Medulla oblongata (tissue), 1 donor: ENCODE measurements at regions not wholly inside any gene's neighbourhood (a gene's known extent, or its start where the extent isn't known, plus 50 kb on each side); places are given as distances from the start of the nearest gene placed in this dataset.

ENCODE experiments used
- DNase-seq: peaks from one replicate; pipeline ENCODE4 v3.0.0-alpha.2; 2015; ENCODE audit errors: extremely low spot score

DNA sequence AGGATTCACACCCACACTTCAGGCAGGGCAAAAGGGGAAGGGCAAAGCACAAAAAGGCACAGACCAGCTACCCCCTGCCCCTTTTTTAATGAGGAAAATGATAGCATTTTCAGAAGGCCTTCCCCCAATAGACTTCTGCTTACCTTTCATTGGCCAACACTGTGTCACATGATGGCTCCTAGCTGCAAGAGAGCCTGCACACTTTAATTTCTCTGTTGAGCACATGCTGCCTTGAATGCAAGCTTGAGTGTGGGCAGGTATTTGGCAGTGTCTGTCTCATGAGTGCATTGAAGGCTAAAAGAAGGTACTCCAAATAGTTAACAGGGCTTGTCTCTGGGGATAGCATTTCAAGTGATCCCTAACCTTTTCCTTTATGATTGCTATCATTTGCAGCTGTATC, 175.4 kb upstream of the NFE2L3 start:
- no peak for DNase-seq

DNA sequence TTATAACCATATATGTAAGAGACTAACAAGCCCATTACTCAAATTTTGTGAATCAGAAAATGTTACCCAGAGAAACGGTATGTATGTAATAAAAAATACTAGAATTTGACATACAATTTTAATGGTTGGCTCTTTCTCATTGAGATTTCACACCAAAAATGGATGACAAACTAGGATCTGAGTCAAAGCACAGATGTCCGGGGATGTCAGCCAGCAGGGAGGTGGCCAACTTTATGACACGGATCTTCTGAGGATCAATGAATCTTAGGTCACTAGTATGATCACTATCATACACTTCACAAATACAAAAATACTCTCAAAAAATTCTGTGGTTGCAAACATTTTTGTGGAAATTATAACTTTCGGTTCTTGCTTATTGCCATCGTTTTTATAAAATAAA, 173.5 kb upstream of the NFE2L3 start:
- DNase-seq: no peak

DNA sequence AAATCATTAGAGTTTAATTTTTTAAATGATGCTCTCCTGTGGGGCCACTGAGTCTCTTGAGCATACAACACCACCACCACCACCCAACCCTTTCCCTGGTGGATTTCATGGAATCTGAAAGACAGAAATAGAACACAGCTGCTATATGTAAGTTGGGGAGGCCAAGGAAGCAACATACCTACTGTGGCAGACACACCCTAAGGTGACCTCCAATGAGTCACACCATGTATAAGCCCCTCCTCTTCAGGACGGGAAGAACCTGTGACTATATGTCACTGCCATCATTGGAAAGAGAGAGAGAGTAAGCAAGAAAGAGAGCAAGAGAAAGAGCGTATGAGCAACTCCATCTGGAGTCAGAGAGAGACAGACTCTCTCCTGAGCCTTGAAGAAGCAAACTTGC, 172.4 kb upstream of the NFE2L3 start:
- DNase-seq: no peak

DNA sequence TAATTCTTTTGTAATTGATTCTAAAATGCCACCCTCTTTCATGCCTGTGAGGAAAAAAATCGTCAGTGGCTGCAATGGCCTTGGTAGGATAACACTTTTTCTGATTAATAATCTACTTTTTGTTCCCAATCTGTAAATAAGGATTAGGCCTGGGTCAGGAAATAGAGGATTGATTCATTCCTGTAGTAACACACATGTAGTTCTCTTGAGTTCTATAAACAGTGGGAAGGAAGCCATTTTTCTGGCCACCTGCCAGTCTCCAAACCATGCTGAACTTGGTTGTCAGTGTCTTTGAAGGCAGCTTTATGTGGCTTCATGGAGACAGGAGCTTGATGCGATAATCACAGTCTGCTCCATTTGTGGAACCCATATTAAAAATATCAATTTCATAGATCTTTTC, 169.3 kb upstream of the NFE2L3 start:
- DNase-seq: no peak

DNA sequence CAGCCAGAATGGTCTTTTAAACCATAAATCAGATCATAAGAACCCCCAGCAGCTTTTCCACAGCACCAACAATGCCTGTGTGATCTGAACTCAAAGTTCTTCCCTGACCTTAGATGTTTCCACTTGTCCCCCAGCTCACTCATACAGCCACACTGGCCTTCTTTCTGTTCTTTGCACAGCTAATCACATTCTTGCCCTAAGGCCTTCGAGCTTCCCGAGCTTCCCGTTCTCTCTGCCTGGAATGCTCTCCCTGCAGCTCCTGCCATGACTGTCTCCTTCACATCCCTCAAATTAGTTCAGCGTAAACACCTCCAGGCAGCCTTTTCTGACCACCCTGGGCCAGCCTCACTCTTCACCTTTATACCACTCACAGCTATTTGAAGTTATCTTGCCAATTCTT, 166.8 kb upstream of the NFE2L3 start:
- DNase-seq: no peak

DNA sequence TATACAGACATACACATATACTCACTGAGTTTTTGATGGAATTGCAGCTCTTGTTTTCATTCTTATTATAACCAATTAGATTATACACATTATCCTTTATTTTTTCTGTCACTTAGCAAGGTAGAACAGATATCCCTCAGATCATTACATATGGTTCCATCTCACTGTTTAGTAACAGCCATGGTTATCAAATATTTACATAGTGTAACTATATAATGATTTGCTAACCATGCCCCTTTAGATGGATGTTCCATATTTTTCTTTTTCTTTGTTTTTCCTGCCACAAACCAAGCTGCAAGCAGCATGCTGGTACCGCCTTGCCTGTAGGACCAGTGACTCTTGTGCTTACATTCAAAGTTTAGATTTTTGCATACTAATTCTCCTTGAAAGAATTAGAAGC, 163.4 kb upstream of the NFE2L3 start:
- no peak for DNase-seq

DNA sequence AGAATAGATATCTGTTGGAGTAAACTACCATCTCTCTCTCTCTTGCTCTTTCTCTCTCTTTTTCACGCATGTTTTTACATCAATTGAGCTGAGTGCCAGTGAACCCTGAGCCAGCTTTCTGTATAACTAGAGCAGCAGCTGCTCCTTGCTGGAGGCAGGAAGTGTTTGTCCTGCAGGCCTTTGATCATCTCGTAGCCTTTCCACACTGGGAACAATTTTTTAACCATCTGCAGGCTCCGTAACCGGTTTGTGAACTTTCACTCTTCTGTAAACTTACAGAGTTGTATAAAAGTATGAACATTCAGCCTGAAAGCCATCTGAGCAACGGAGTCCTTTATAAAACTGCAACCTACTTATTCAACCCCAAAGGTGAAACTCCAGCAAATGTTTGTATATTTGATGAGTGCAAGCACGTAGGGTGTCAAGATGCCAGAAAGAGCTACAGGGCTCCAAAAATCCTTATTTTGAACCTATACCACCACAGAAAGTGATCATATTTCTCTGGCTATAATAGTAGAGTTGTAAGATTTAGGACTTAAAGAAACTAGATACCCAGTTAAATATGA, 162.8 kb upstream of the NFE2L3 start:
- no peak for DNase-seq

DNA sequence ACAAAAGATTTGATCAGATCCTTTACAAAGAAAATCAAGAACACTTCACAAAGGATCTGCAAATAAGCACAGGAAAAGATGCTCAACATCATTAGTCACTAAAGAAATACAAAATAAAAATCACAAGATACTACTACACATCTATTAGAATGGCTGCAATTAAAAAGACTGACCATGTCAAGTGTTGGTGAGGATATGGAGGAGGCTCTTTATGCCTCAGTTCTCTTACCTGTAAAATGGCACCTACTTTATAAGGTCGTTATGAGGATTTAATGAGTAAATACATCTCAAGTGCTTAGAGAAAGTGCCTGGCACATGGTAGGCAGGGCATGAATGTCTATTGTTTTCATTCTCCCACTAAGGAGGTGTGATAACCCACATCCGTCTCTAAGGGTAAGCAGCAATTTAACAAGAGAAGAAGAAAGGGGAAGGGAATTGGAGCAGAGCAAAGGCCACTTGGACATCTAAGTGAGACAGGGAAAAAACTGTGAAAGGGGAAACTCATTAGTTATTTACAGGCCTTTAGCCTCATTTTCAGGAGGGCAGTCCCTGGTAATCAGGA, 157.5 kb upstream of the NFE2L3 start:
- DNase-seq: no peak

DNA sequence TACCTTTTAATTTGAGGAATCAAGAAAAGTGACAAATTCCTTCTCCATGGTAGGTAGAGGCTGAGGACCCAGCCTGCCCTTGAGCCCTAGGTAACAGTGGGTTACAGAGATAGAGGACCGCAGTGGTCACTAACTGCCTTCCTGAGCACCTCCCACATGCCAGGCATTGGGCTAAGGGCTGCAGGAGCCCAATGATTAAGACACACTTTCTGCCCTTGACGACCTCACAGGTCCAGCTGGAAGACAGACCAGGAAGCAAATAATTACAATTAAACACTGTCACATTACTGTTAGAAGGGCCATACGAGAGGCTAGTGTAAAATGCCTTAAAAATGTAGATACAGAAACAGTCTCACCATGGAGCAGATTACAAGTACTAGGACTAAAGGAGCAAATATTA, 156.8 kb upstream of the NFE2L3 start:
- DNase-seq: no peak

DNA sequence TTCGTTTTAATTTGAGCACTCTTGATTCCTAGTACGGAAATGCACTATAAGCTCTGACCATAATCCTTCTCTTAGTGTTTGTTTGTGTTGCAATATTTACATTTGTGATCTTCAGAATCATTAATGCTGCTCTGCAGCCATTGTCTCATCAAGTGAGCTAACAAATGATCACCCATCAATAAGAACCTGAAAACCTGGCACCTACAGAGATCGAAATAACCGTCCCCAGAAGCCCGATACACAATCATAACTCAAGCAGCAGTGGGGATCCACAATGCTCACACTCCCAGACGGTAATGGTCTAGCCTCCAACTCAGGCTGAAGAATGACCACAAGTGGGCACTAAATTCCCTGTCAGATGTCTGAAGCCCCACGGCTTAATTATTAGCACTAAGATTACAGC, 156.0 kb upstream of the NFE2L3 start:
- no peak for DNase-seq

DNA sequence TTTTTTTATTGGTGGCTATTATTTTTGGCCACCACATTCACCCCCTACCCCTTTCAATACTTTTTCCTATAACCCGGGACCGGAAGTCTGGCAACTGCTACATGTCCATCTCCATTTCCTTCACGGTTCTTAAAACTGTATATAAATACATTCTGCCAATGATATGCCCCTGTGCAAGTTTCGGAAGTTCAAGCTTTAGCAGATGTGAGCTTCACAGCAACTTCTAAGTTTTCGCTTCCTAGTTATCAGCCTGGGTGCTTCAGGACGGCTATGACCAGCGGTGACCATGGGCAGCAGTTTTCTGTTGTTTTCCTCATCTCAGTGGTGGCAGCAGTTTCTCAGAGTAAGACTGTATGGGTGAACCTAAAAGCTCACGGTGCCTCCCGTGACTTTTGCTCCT, 153.5 kb upstream of the NFE2L3 start:
- DNase-seq: no peak

DNA sequence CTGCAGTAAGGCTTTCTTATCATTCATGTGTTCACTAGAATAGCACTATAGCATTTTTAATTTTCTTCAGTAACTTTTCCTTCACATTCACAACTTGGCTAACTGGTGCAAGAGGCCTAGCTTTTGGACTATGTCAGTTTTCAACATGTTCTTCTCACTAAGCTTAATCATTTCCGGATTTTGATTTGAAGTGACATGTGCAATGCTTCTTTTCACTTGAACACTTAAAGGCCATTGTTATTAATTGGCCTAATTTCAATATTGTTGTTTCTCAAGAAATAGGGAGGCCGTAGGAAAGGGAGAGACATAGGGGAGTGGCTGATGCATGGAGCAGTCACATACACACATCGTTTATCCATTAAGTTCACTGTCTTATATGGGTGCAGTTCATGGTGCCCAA, 151.2 kb upstream of the NFE2L3 start:
- no peak for DNase-seq

DNA sequence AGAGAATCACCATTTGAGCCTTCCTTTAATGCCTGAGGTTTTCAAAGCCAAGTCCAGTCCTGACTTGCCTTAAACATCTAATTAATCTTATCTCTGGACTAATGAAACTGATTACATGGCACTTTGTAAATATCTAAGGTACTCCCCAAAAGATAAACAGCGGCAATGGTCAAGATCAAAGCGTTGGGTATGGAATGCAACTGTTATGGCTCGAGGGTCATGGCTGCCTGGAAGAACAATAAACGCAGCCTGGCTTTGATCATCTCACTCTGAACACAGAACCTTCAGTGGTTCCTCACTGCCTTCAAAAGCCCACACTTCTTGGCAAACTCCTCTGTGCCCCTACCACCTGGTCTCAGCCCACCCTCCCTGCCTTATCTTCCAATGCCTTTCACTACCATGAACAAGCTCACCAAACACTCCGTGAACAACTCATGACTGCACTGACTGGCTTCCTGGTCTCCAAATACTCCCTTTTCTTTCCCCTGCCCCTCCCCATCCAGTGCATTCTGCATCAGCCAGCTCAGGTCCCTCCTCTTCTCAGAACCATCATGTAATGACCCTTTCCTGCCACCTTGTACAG, 150.2 kb upstream of the NFE2L3 start:
- DNase-seq: no peak

DNA sequence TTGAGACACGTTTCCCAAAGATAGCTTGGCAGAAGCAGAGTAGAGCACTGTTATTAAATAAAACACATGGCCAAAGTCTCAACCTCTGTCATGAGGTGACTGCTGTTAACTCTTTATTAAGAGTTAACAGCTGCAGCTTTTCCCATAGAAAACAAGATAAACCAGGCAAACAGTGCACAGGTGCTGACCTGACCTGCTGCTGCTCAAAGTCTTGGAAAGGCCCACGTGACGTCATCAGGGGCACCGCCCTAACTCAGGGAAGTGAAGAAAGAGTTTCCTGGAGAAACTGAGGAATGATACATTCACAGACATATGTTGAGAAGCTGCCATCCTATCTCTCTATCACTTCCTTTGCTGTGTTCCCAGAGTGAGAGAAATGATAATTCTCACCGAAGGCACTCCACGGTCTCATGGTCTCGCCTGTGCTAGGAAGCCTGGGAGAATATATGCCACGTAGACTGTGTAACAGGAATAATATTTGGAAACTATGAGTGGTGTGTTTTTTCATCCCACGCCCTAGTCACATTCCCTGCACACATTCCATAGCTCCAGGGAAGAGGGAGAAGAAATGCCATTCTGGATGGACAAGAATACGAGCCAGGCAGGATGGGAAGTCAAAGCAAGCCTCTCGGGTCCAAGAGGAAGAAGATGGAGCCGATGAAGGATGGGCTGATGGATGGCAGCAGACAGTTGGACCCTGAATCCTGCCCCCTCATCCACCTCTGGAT, 146.2 kb upstream of the NFE2L3 start:
- no peak for DNase-seq

DNA sequence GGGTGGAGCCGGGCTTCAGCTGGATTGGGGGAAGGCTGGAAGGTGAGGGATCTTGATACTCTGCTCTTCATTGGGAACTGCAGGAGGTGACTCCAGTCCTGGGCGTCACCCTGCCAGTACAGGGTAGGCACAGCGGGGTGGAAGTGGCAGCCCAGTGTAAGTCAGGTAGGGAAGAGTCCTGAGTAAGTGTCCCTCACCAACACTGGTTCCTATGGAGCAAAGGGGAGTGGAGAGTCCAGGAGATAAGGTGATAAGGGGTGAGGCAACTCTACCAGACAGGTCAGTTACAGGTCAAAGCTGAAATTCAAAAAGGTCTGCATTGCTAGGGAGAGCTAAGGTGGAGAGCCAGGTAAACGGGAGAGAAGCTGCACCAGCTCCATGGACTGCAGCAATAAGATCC, 145.6 kb upstream of the NFE2L3 start:
- no peak for DNase-seq

DNA sequence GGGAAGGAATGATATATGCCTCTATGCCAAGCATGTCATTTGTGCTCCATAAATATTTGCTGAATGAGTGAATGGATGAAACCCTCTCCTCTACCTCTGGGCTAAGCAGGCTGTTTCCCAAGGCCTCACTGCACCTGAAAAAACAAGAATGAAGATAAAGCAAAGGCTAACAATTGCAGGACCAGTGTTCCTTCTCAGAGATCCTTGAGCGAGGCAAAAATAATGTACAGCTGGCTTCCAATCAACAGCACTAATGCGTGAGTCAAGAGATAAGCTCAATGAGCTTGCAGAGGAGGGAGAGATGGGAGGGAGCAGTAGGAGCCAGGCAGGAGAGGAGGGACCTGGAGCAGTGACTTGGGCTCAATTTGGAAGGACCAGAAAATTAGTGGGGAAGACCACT, 144.5 kb upstream of the NFE2L3 start:
- no peak for DNase-seq

DNA sequence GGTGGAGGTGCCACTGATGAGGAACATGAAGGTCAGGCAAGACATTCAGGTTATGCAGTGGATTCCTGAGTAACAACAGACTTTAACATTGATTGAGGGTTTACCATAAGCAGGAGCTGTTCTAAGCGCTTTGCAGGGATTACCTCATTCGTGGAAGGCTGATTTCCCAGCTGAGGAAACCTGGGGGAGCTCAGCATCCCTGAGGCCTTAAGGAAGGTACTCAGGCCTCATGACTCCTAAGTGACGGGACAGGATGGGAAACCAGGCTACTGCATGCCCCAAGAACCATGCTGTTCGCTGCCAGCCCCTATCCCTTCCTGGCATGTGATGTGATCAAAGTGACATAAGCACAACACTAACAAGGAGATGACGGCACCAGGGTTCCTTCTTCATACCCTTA, 143.6 kb upstream of the NFE2L3 start:
- no peak for DNase-seq

DNA sequence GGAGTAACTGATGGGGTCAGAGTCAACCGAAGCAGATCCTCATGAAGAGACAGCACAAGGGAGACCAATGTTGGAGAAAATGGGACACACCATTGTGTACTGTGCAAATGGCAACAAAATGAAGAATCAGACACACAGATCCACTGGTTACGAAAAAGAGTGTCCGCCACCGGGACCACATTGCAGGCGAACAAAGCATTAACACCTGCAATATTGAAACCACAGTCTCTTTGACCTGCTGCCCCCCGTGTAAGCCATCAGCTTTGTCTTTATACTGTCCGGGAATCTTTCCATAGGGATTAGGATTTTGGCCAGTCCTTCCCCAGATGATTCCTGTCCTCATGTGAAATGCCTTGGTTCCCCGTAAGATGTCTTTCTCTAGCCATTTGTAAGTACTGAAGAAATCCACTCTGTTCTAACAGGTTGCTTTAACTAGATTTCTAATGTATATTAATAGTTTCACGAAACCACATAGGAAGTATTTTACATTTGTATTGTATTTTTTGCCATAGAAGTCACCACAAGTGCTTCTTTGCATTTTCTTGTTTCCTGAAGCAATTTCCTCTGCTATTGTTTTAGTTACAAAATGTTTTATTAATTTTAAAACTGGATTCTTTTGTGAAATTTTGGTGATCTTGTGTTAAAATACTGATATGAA, 140.8 kb upstream of the NFE2L3 start:
- no peak for DNase-seq

DNA sequence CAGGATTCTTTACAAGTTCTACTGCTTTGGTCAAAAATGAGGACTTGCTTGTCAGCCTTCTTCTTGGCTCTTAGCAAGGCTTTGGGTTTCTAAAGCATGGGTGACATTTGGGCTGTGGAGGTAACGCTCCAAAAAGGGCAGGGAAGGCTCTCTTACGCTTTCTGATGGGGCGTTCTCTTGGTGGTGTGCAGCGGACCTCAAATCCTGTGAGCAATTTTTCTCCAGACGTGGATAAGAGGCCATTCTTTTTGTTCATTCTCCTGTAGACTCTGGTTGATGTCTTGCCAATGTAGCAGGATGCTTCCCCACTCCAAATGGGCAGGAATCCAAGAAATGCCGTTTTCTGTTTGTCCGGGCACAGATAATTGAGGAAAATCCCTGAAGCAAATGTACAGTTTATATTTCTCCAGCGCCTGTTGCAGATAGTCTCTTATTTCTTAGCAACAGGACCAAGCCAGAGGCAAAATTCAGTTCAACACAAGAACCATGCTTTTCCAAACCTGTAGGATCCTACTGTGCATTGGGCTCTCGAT, 138.4 kb upstream of the NFE2L3 start:
- no peak for DNase-seq

DNA sequence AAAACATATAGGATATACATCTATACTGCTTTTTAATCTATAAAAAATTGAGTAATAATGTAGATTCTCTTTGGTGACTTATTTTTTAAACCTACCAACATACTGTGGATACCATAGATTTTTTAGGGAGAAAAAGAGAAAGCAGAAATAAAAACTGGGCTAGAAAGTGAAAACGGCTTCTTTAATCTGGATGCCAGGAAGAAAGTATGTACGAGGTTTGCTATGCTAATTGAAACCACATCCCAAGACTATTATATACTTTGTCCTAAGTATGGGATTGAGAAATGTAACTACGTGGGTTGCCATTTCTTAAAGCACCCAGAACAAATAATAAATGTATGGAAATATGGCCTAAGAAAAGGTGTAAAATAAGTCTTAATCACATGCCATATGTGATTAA, 129.0 kb upstream of the NFE2L3 start:
- DNase-seq: no peak

DNA sequence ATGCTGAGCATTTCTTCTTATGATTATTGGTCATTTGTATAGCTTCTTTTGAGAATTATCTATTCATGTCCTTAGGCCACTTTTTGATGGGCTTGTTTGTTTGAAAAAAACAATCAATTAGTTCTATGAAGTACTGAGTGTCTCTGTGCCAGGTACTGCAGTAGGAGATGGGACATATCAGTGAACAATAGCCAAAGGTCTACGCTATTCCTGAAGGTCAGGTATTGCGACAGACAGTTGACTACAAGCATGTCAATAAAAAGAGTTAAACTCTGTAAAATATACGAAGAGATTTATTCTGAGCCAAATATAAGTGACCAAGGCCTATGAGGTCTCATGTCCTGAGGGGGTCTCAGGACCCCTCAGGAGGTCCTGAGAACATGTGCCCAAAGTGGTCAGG, 122.1 kb upstream of the NFE2L3 start:
- no peak for DNase-seq

DNA sequence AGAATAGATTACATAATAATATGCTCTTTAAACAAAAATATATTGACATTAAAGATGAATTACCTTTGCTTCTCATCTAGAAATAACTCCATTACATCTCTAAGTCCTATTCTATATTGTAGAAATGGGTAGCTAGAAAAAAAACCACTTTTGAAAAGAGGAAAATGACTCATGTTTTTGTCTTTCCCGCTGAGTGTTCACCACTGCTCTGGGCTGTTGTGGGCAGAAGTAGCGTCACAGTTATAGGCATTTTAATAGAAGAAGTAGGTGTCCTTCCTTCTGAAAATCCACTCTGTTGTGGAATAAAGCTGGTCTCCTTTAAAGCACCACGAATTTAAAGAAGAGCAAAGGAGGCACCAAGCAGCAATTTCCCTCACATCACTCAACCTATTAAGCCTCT, 117.6 kb upstream of the NFE2L3 start:
- DNase-seq: no peak

DNA sequence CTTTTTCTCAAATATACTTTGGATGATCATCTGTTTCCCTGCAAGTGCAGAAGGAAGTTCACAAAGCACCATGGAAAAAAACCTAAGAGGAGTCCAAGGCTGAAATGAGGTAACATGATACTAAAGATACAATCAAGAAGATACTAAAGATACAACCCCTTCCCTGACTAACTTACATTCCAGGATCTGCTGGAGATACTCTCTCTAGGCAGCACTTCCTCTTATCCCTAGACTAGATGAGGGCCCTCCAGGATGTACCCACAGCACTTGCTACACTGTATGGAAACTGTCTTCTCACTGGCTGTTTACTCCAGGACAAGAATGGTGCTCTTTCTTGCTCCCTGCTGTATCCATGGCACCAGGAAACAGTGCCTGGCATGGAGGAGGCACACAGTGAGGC, 116.4 kb upstream of the NFE2L3 start:
- DNase-seq: no peak
